ENCODE measurements at regions not wholly inside any gene's neighbourhood (a gene's known extent, or its start where the extent isn't known, plus 50 kb on each side); places are given as distances from the start of the nearest gene placed in this dataset.

DNA sequence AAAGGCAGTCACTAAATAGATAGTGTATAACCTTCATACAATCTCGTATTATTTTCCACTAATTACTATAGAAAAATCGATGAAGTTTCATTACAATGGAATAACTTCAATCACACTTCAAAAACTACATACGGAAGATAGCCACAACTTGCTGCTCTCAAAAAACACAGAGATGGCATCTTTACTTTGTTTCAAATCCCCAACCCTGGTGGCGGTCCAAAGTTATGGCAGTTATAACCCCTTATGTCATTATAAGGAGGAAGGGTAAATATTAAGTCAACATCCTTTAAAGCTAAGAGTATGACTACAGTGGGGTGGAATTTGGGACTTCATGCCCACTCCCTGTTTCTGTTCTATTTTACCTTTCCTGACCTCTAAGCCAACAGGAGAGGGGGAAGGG is 146.5 kb downstream of the LACC1 start:
- Histone ChIP-seq H3K9me3 (no peaks in the 10 kb centered on the region), H3K4me3 (ENCODE audit: low read depth, low read length) (no peak overlapping the region), H3K27me3 (replicated peaks; ENCODE audit: control insufficient read depth, insufficient read depth, low read length) (no peaks in the 10 kb centered on the region), H3K4me1 (peaks cover 9% of the 10 kb centered on the region; the same call in 1 of the 2 replicates), H3K36me3 (ENCODE audit: control insufficient read depth, insufficient read depth, low read length) (no peaks in the 10 kb centered on the region)
- Mint-ChIP-seq H3K27ac (ENCODE audit: unreplicated experiment) (no peak overlapping the region), H3K27me3 (ENCODE audit: insufficient read depth, unreplicated experiment) (no peaks in the 10 kb centered on the region), H3K4me1 (ENCODE audit: low read depth, unreplicated experiment) (no peaks in the 10 kb centered on the region), H3K9me3 (ENCODE audit: unreplicated experiment) (peaks cover 9% of the 10 kb centered on the region), H3K36me3 (ENCODE audit: insufficient read depth, unreplicated experiment) (no peaks in the 10 kb centered on the region), H3K4me3 (ENCODE audit: unreplicated experiment) (no peak overlapping the region)
- POLR2A ChIA-PET, result no interaction called here
- CTCF ChIA-PET, result no interaction called here
- BruUV-seq (replicated peaks), result no TSS peak
- no peak for DNase-seq
- TF ChIP-seq, protein P1, sequence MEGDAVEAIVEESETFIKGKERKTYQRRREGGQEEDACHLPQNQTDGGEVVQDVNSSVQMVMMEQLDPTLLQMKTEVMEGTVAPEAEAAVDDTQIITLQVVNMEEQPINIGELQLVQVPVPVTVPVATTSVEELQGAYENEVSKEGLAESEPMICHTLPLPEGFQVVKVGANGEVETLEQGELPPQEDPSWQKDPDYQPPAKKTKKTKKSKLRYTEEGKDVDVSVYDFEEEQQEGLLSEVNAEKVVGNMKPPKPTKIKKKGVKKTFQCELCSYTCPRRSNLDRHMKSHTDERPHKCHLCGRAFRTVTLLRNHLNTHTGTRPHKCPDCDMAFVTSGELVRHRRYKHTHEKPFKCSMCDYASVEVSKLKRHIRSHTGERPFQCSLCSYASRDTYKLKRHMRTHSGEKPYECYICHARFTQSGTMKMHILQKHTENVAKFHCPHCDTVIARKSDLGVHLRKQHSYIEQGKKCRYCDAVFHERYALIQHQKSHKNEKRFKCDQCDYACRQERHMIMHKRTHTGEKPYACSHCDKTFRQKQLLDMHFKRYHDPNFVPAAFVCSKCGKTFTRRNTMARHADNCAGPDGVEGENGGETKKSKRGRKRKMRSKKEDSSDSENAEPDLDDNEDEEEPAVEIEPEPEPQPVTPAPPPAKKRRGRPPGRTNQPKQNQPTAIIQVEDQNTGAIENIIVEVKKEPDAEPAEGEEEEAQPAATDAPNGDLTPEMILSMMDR (IDR thresholded peaks at IDR 0.05; ENCODE audit: insufficient read depth in 1 of 2, low read depth in 1 of 2, low read length in 1 of 2, severe bottlenecking in 1 of 2, unreplicated experiment in 1 of 2), result no peak
- intact Hi-C loops (cut with micrococcal nuclease; ENCODE audit: unreplicated experiment), result no loop called here

DNA sequence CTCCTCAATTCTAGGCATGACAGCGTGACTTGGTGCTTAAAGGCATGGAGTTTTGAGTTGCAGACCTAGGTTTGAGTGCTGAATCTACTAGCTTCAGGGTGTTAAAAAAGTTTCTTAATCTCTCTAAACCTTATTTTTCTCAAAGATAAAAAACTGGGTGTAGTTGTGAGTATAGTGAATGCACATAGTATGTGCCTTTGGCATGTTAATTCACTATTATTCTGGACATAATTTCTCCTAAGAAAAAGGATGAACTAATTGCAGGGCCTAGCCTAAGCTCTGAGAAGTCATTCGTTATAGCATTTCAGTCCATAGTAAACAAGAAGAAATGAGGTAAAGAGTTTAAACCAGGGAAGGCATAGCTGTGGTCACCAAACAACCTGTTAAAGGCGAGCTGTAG is 149.0 kb downstream of the LACC1 start:
- Histone ChIP-seq H3K9me3 (no peaks in the 10 kb centered on the region), H3K36me3 (ENCODE audit: control insufficient read depth, insufficient read depth, low read length) (no peaks in the 10 kb centered on the region), H3K4me3 (ENCODE audit: low read depth, low read length) (no peak overlapping the region), H3K4me1 (no peaks in the 10 kb centered on the region), H3K27me3 (replicated peaks; ENCODE audit: control insufficient read depth, insufficient read depth, low read length) (no peaks in the 10 kb centered on the region)
- H3K4me3 Mint-ChIP-seq (ENCODE audit: unreplicated experiment), result no peak overlapping the region
- intact Hi-C loops (cut with micrococcal nuclease; ENCODE audit: unreplicated experiment), result no loop called here
- TF ChIP-seq, protein P1 (IDR thresholded peaks at IDR 0.05; ENCODE audit: insufficient read depth in 1 of 2, low read depth in 1 of 2, low read length in 1 of 2, severe bottlenecking in 1 of 2, unreplicated experiment in 1 of 2), result no peak
- no peaks in the 10 kb centered on the region for H3K36me3 Mint-ChIP-seq (ENCODE audit: insufficient read depth, unreplicated experiment)
- H3K9me3 Mint-ChIP-seq (ENCODE audit: unreplicated experiment), result peaks cover 9% of the 10 kb centered on the region
- H3K27me3 Mint-ChIP-seq (ENCODE audit: insufficient read depth, unreplicated experiment), result no peaks in the 10 kb centered on the region
- CTCF ChIA-PET, result no interaction called here
- no peak for DNase-seq
- H3K27ac Mint-ChIP-seq (ENCODE audit: unreplicated experiment), result no peak overlapping the region
- no TSS peak for BruUV-seq (replicated peaks)
- POLR2A ChIA-PET, result no interaction called here
- H3K4me1 Mint-ChIP-seq (ENCODE audit: low read depth, unreplicated experiment), result no peaks in the 10 kb centered on the region

DNA sequence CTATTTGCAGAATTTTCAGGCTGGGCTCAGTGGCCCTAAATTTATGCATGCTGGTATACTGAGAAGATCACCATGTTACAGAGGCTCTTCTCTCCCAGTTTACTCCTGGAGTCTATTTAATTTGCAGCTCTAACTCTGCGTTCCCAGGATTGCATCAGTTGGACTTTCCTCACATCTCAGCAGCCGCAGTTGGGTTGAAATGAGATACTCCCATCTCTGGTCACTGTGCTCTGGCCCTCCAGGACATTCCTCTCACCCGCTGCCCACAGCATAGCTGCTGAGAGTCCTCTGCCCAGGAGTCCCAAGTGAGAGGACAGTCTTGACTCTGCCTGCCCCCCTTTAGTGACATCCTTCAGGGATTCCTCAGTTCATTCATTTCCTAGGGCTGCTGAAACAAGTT is 150.9 kb downstream of the LACC1 start:
- no peaks in the 10 kb centered on the region for H3K36me3 ChIP-seq (ENCODE audit: control insufficient read depth, insufficient read depth, low read length)
- no TSS peak for BruUV-seq (replicated peaks)
- no peaks in the 10 kb centered on the region for H3K27me3 Mint-ChIP-seq (ENCODE audit: insufficient read depth, unreplicated experiment)
- H3K4me3 Mint-ChIP-seq (ENCODE audit: unreplicated experiment), result no peak overlapping the region
- no peaks in the 10 kb centered on the region for H3K36me3 Mint-ChIP-seq (ENCODE audit: insufficient read depth, unreplicated experiment)
- no peaks in the 10 kb centered on the region for H3K27me3 ChIP-seq (replicated peaks; ENCODE audit: control insufficient read depth, insufficient read depth, low read length)
- no peak for DNase-seq
- H3K4me1 ChIP-seq, result no peaks in the 10 kb centered on the region
- peaks cover 17% of the 10 kb centered on the region for H3K9me3 Mint-ChIP-seq (ENCODE audit: unreplicated experiment)
- H3K27ac Mint-ChIP-seq (ENCODE audit: unreplicated experiment), result no peak overlapping the region
- H3K9me3 ChIP-seq, result no peaks in the 10 kb centered on the region; the same call in 1 of the 2 replicates
- intact Hi-C loops (cut with micrococcal nuclease; ENCODE audit: unreplicated experiment), result loop anchor here (5.0 kb wide), 1 partner anchor 123 kb away; no protein-coding TSS in a partner anchor
- H3K4me1 Mint-ChIP-seq (ENCODE audit: low read depth, unreplicated experiment), result no peaks in the 10 kb centered on the region
- TF ChIP-seq, protein P1 (IDR thresholded peaks at IDR 0.05; ENCODE audit: insufficient read depth in 1 of 2, low read depth in 1 of 2, low read length in 1 of 2, severe bottlenecking in 1 of 2, unreplicated experiment in 1 of 2), result no peak
- ChIA-PET POLR2A (interaction anchor here (0.7 kb wide), 1 partner anchor 307 kb away, joined by 3 read pairs; no protein-coding TSS in a partner anchor), CTCF (no interaction called here)
- no peak overlapping the region for H3K4me3 ChIP-seq (ENCODE audit: low read depth, low read length)

Data from Caco-2 (cell line).